ENCODE measurements at regions not wholly inside any gene's neighbourhood (a gene's known extent, or its start where the extent isn't known, plus 50 kb on each side); places are given as distances from the start of the nearest gene placed in this dataset.

GRCh38 chr2:136057023-136057801 is 60.7 kb downstream of the CXCR4 start:
- intact Hi-C loops (cut with micrococcal nuclease): no loop called here
- H3K9me3 ChIP-seq (replicated peaks): no peaks in the 10 kb centered on the region
- no peak for DNase-seq
- no peaks in the 10 kb centered on the region for H3K36me3 ChIP-seq
- H3K4me3 ChIP-seq: no peak overlapping the region
- TF ChIP-seq CTCF (IDR thresholded peaks at IDR 0.05; ENCODE audit: borderline replicate concordance): no peak
- no peaks in the 10 kb centered on the region for H3K4me1 ChIP-seq
- no peak overlapping the region for H3K27ac ChIP-seq (replicated peaks)
- no peaks in the 10 kb centered on the region for H3K27me3 ChIP-seq (ENCODE audit: low read depth)

DNA sequence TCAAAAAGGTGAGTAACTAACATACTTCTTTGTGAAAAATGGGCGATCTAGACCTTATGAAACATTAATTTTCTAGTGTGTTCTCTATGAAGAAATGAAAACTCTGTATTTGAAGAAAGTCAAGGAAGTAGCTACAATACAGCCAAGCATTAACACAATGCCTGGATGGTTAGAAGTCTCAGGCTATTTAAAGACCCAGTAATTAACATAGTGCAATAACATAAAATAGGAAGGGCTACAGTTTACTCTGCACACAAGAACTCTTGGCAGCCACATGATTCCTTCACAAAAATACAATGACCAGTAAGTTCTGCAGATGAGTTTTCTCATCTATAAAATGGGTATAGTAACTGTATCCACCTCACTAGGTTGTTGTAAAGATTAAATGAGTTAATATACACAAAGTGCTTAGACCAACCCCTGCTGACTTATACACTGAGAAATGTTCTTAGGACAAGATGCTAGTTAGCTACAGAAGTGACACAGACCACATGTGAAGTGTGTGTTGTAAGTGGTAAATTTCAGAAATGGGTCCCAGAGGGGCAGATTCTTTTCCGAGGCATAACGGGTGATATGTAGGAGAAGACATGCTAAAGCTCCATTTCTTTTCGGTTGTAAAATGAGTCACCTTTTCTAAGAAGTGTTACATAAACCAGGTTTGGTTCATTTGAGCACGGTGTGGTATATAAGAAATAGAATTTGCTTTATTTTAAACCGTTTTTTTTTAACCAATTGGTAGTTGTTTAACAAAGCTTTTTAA is 61.8 kb downstream of the CXCR4 start:
- Histone ChIP-seq H3K27me3 (ENCODE audit: low read depth) (no peaks in the 10 kb centered on the region), H3K4me1 (no peaks in the 10 kb centered on the region), H3K4me3 (no peak overlapping the region), H3K9me3 (replicated peaks) (no peaks in the 10 kb centered on the region), H3K36me3 (no peaks in the 10 kb centered on the region), H3K27ac (replicated peaks) (no peak overlapping the region)
- no peak for DNase-seq
- no peak for TF ChIP-seq CTCF (IDR thresholded peaks at IDR 0.05; ENCODE audit: borderline replicate concordance)
- intact Hi-C loops (cut with micrococcal nuclease): no loop called here

DNA sequence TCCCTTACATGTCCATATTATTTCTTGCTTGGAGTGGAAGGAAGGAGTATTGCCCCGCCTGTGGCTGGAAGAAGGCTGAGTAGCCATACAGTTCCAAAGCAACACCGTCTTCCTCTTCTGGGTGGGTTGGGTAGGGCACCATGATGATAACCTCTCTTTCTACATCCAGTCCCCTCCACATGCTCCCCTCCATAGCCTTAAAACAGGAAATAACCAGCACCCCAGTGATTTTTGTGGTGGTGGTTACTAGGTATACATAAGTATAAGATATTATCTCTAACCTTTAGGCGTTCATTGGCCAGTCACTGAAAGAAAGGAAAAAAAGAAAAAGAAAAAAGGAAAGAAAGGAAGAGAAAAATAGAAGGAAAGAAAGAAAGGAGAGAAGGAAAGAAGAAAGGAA is 63.1 kb downstream of the CXCR4 start:
- Histone ChIP-seq H3K27ac (replicated peaks) (no peak overlapping the region), H3K4me1 (no peaks in the 10 kb centered on the region), H3K9me3 (replicated peaks) (no peaks in the 10 kb centered on the region), H3K27me3 (ENCODE audit: low read depth) (no peaks in the 10 kb centered on the region), H3K4me3 (no peak overlapping the region), H3K36me3 (no peaks in the 10 kb centered on the region)
- intact Hi-C loops (cut with micrococcal nuclease): no loop called here
- DNase-seq: no peak
- no peak for TF ChIP-seq CTCF (IDR thresholded peaks at IDR 0.05; ENCODE audit: borderline replicate concordance)

GRCh38 chr2:136052369-136053362 is 65.3 kb downstream of the CXCR4 start:
- intact Hi-C loops (cut with micrococcal nuclease): no loop called here
- no peak for DNase-seq
- Histone ChIP-seq H3K27me3 (ENCODE audit: low read depth) (no peaks in the 10 kb centered on the region), H3K36me3 (no peaks in the 10 kb centered on the region), H3K4me1 (no peaks in the 10 kb centered on the region), H3K9me3 (replicated peaks) (no peaks in the 10 kb centered on the region), H3K4me3 (no peak overlapping the region), H3K27ac (replicated peaks) (no peak overlapping the region)
- no peak for TF ChIP-seq CTCF (IDR thresholded peaks at IDR 0.05; ENCODE audit: borderline replicate concordance)

DNA sequence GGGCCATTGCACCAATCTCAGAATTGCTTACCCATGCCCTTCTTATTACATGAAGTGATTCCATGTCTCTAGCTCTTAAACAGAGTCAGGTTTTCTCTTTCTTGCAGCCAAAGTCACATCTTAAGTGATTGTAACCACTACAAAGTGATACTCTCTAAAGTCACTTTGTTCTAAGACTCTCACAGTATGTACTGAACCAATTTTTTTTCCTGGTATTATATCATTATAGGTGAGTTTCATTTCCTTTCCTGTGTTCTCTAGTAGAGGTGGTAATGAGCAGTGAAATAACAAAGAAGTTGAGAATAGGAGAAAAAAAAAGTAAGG is 66.3 kb upstream of the DARS1 start:
- TF ChIP-seq CTCF (IDR thresholded peaks at IDR 0.05; ENCODE audit: borderline replicate concordance): no peak
- Histone ChIP-seq H3K27ac (replicated peaks) (no peak overlapping the region), H3K4me1 (no peaks in the 10 kb centered on the region), H3K36me3 (no peaks in the 10 kb centered on the region), H3K27me3 (ENCODE audit: low read depth) (no peaks in the 10 kb centered on the region), H3K4me3 (no peak overlapping the region), H3K9me3 (replicated peaks) (no peaks in the 10 kb centered on the region)
- intact Hi-C loops (cut with micrococcal nuclease): no loop called here
- no peak for DNase-seq
